ENCODE measurements at regions not wholly inside any gene's neighbourhood (a gene's known extent, or its start where the extent isn't known, plus 50 kb on each side); places are given as distances from the start of the nearest gene placed in this dataset.

DNA sequence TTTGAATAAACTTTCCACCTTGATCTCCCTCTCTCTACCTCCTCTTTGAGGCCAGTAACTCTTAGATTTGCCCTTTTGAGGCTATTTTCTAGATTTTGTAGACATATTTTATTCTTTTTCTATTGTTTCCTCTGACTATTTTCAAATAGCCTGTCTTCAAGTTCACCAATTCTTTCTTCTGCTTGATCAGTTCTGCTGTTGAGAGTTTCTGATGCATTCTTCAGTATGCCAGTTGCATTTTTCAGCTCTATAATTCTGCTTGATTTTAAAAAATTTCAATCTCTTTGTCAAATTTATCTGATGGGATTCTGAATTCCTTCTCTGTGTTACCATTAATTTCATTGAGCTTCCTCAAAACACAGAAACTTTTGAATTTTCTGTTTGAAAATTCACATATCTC is 257.5 kb downstream of the HAPSTR1 start:
- TF ChIP-seq TCF7L2 (IDR thresholded peaks at IDR 0.05; ENCODE audit: low read depth, low read length) (no peak), POLR2AphosphoS5 (IDR thresholded peaks at IDR 0.05; ENCODE audit: low read depth, low read length) (no peak)
- TF ChIP-seq, protein P1, sequence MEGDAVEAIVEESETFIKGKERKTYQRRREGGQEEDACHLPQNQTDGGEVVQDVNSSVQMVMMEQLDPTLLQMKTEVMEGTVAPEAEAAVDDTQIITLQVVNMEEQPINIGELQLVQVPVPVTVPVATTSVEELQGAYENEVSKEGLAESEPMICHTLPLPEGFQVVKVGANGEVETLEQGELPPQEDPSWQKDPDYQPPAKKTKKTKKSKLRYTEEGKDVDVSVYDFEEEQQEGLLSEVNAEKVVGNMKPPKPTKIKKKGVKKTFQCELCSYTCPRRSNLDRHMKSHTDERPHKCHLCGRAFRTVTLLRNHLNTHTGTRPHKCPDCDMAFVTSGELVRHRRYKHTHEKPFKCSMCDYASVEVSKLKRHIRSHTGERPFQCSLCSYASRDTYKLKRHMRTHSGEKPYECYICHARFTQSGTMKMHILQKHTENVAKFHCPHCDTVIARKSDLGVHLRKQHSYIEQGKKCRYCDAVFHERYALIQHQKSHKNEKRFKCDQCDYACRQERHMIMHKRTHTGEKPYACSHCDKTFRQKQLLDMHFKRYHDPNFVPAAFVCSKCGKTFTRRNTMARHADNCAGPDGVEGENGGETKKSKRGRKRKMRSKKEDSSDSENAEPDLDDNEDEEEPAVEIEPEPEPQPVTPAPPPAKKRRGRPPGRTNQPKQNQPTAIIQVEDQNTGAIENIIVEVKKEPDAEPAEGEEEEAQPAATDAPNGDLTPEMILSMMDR (IDR thresholded peaks at IDR 0.05): no peak
- TF ChIP-seq, protein P2, sequence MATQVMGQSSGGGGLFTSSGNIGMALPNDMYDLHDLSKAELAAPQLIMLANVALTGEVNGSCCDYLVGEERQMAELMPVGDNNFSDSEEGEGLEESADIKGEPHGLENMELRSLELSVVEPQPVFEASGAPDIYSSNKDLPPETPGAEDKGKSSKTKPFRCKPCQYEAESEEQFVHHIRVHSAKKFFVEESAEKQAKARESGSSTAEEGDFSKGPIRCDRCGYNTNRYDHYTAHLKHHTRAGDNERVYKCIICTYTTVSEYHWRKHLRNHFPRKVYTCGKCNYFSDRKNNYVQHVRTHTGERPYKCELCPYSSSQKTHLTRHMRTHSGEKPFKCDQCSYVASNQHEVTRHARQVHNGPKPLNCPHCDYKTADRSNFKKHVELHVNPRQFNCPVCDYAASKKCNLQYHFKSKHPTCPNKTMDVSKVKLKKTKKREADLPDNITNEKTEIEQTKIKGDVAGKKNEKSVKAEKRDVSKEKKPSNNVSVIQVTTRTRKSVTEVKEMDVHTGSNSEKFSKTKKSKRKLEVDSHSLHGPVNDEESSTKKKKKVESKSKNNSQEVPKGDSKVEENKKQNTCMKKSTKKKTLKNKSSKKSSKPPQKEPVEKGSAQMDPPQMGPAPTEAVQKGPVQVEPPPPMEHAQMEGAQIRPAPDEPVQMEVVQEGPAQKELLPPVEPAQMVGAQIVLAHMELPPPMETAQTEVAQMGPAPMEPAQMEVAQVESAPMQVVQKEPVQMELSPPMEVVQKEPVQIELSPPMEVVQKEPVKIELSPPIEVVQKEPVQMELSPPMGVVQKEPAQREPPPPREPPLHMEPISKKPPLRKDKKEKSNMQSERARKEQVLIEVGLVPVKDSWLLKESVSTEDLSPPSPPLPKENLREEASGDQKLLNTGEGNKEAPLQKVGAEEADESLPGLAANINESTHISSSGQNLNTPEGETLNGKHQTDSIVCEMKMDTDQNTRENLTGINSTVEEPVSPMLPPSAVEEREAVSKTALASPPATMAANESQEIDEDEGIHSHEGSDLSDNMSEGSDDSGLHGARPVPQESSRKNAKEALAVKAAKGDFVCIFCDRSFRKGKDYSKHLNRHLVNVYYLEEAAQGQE (IDR thresholded peaks at IDR 0.05; ENCODE audit: insufficient read depth in 1 of 2, low read depth in 2 of 2, low read length in 1 of 2): no peak
